Neural progenitor cell (in vitro differentiated cells): ENCODE measurements at regions not wholly inside any gene's neighbourhood (a gene's known extent, or its start where the extent isn't known, plus 50 kb on each side); places are given as distances from the start of the nearest gene placed in this dataset.

Experiments used
- CTCF ChIP-seq: fragments of 200-600 bp; sonication (generic); IDR thresholded peaks from 2 replicates; pipeline ENCODE4 v1.5.1; 2017; ENCODE audit warnings: antibody characterized with exemption, mild to moderate bottlenecking
- EZH2 ChIP-seq: fragments of 200-600 bp; sonication (generic); IDR thresholded peaks from 2 replicates; pipeline ENCODE4 v1.6.1; 2017; ENCODE audit warnings: antibody characterized with exemption, mild to moderate bottlenecking, moderate library complexity

- no peak for TF ChIP-seq CTCF
- TF ChIP-seq EZH2 = no peak
Measured at GRCh38 chr2:226657340-226658053, 142.1 kb downstream of the IRS1 start.
